ENCODE measurements at regions not wholly inside any gene's neighbourhood (a gene's known extent, or its start where the extent isn't known, plus 50 kb on each side); places are given as distances from the start of the nearest gene placed in this dataset.

DNA sequence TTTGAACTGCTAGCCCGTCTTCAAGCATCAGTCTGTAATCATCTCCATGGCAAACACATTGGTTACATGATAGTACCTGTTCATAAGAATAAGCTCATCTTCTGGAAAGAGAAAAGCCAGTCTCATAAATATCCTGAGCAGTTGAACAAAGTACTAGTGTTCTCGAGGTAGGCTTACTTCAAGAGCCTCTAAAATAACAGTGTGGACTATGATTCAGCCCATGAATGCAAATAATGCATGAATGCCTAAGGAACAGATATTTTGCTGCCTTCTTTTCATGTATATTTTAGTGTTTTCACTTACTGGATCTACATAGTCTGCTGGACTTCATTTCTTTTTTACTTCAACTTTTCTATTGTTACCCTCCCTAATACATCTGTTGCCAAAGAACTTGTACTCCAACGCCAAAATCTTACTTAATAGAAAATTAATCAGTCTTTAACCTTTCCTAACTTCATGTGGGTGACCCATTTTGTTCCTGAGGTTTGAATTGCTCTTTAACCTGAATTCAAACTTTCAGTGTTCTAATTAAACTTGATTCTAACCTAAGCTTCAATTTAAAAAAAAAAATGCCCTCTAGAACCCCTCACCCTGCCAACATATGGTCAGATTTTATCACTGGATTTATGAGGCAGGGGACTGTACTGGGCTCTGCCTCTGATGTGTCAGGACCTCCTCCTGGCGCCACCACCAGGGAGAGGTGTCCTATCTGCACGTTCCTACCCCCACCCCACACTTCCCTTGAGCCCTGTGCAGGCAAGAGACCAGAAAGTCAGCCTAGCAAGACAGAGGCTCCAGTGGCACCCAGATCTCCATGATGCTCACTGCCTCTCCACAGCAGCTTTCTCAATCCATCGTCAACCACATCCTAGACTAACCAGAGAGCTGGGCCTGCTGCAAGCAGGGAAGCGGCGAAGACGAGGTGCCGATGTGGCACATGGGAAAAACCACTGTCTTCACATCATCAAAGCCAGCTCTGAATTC lies 264.7 kb upstream of the ID2 start:
- Histone ChIP-seq H3K27me3 (no peaks in the 10 kb centered on the region), H3K9me3 (no peaks in the 10 kb centered on the region), H3K4me1 (peaks cover 0 to 21% (median 11%) of the 10 kb centered on the region in 4 donors), H3K4me3 (no peak overlapping the region), H3K27ac (no peak overlapping the region), H3K36me3 (no peaks in the 10 kb centered on the region)
- intact Hi-C loops (cut with DNase I; ENCODE audit: low total_unique reads) = no loop called here
- no peak for DNase-seq
- 64 to 92% methylated on average over 5 to 10 of the region's 10 CpGs for WGBS, 2 donors (ENCODE audit: low coverage in 1 of 2)
- no peak for TF ChIP-seq EP300 (IDR thresholded peaks at IDR 0.05; ENCODE audit: low read depth)
- TF ChIP-seq, protein P1, sequence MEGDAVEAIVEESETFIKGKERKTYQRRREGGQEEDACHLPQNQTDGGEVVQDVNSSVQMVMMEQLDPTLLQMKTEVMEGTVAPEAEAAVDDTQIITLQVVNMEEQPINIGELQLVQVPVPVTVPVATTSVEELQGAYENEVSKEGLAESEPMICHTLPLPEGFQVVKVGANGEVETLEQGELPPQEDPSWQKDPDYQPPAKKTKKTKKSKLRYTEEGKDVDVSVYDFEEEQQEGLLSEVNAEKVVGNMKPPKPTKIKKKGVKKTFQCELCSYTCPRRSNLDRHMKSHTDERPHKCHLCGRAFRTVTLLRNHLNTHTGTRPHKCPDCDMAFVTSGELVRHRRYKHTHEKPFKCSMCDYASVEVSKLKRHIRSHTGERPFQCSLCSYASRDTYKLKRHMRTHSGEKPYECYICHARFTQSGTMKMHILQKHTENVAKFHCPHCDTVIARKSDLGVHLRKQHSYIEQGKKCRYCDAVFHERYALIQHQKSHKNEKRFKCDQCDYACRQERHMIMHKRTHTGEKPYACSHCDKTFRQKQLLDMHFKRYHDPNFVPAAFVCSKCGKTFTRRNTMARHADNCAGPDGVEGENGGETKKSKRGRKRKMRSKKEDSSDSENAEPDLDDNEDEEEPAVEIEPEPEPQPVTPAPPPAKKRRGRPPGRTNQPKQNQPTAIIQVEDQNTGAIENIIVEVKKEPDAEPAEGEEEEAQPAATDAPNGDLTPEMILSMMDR (IDR thresholded peaks at IDR 0.05) = no peak
- no peak for TF ChIP-seq POLR2AphosphoS5 (IDR thresholded peaks at IDR 0.05)
- TF ChIP-seq POLR2A (IDR thresholded peaks at IDR 0.05) = no peak
- in situ Hi-C loops (cut with MboI; ENCODE audit: low pct_ligation_motif_present in 1 of 4, low pct_unique_long_range_greater_than_20kb in 1 of 4, low sequenced_read_pairs in 3 of 4) = no loop called here

- Histone ChIP-seq H3K36me3 (no peaks in the 10 kb centered on the region), H3K4me1 (peaks cover 0 to 5% (median 0%) of the 10 kb centered on the region in 4 donors), H3K27ac (no peak overlapping the region), H3K4me3 (no peak overlapping the region), H3K9me3 (no peaks in the 10 kb centered on the region), H3K27me3 (no peaks in the 10 kb centered on the region)
- WGBS, 2 donors (ENCODE audit: low coverage in 1 of 2) = 81 to 91% methylated on average over 3 of the region's 3 CpGs
- TF ChIP-seq POLR2A (IDR thresholded peaks at IDR 0.05) (no peak), POLR2AphosphoS5 (IDR thresholded peaks at IDR 0.05) (no peak), EP300 (IDR thresholded peaks at IDR 0.05; ENCODE audit: low read depth) (no peak)
- TF ChIP-seq, protein P1 (IDR thresholded peaks at IDR 0.05) = no peak
- intact Hi-C loops (cut with DNase I; ENCODE audit: low total_unique reads) = no loop called here
- DNase-seq = no peak
- in situ Hi-C loops (cut with MboI; ENCODE audit: low pct_ligation_motif_present in 1 of 4, low pct_unique_long_range_greater_than_20kb in 1 of 4, low sequenced_read_pairs in 3 of 4) = no loop called here
Measured at GRCh38 chr2:8418721-8419120, 263.1 kb upstream of the ID2 start.

DNA sequence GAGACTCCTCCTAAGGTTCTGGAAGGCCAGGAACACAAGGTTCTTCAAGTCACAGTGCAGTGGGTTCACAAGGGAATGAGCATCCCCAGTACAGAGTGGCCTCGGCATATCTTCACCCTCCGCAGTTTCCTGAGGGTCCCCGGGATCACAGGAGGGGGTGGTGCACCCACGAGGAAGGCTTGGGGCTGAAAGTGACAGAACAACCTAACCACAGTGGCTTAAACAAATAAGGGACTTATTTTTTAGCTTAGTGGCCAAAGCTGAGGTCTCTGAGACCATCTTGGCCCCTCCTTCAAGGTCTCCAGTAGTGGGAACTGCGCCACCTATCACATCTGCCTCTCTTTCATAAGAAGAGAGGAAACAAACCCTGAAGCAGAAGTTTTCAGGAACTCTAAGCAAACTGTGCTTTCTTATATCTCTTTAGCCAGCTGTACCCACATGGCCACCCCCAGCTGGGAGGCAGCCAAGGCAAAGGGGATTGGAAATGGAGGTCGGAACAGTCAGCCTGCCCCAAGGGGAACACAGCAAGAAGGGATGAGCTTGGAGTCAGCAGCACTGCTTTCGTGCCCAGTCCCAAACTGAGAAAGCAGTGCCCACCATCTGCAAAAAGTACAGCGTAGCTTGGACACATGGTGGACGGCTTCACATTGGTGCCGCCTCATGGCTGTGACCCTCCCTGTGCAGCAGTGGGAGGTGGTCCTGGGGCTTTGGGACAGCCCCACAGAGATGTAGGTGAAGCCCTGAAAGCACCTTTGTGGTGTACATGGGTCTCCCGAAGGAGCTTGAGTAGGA lies 260.0 kb upstream of the ID2 start:
- Histone ChIP-seq H3K36me3 (no peaks in the 10 kb centered on the region), H3K27ac (no peak overlapping the region), H3K9me3 (no peaks in the 10 kb centered on the region), H3K4me3 (no peak overlapping the region), H3K4me1 (no peaks in the 10 kb centered on the region), H3K27me3 (no peaks in the 10 kb centered on the region)
- intact Hi-C loops (cut with DNase I; ENCODE audit: low total_unique reads) = no loop called here
- TF ChIP-seq EP300 (IDR thresholded peaks at IDR 0.05; ENCODE audit: low read depth) (no peak), POLR2A (IDR thresholded peaks at IDR 0.05) (no peak)
- no peak for DNase-seq
- WGBS, 2 donors (ENCODE audit: low coverage in 1 of 2) = 50 to 71% methylated on average over 2 to 11 of the region's 11 CpGs
- in situ Hi-C loops (cut with MboI; ENCODE audit: low pct_ligation_motif_present in 1 of 4, low pct_unique_long_range_greater_than_20kb in 1 of 4, low sequenced_read_pairs in 3 of 4) = no loop called here

GRCh38 chr2:8422450-8422800 lies 259.4 kb upstream of the ID2 start:
- Histone ChIP-seq H3K27me3 (no peaks in the 10 kb centered on the region), H3K36me3 (no peaks in the 10 kb centered on the region), H3K9me3 (no peaks in the 10 kb centered on the region), H3K4me3 (no peak overlapping the region), H3K27ac (no peak overlapping the region), H3K4me1 (no peaks in the 10 kb centered on the region)
- in situ Hi-C loops (cut with MboI; ENCODE audit: low pct_ligation_motif_present in 1 of 4, low pct_unique_long_range_greater_than_20kb in 1 of 4, low sequenced_read_pairs in 3 of 4) = no loop called here
- TF ChIP-seq POLR2AphosphoS5 (IDR thresholded peaks at IDR 0.05) = no peak
- TF ChIP-seq EP300 (IDR thresholded peaks at IDR 0.05; ENCODE audit: low read depth) = no peak
- TF ChIP-seq, protein P1 (IDR thresholded peaks at IDR 0.05) = no peak
- no peak for TF ChIP-seq POLR2A (IDR thresholded peaks at IDR 0.05)
- intact Hi-C loops (cut with DNase I; ENCODE audit: low total_unique reads) = no loop called here
- 90 to 100% methylated on average over 1 to 4 of the region's 4 CpGs for WGBS, 2 donors (ENCODE audit: low coverage in 1 of 2)
- no peak for DNase-seq
